SK-N-SH (cell line): ENCODE measurements at regions not wholly inside any gene's neighbourhood (a gene's known extent, or its start where the extent isn't known, plus 50 kb on each side); places are given as distances from the start of the nearest gene placed in this dataset.

Experiments
- CTCF ChIA-PET: fragments of 300-600, 350-600 bp; formaldehyde crosslinking; extraction: SDS; loops from one replicate; lab custom pipeline; 2021; lab: Yijun Ruan, JAX
- POLR2A ChIA-PET: fragments of 350-600 bp; sonication (Branson Sonifier 250); formaldehyde crosslinking; extraction: SDS; loops from one replicate; lab custom pipeline; 2020; ENCODE audit warnings: antibody characterized with exemption, inconsistent platforms; lab: Yijun Ruan, JAX
- DNase-seq: peaks from one replicate; pipeline ENCODE4 v3.0.0; 2012
- H2AFZ ChIP-seq: fragments of 200-600 bp; sonication (generic); 2 replicates; pipeline ENCODE4 v1.8.1; 2016; ENCODE audit warnings: antibody characterized with exemption, mild to moderate bottlenecking, low read depth
- H3F3A ChIP-seq: fragments of 200-600 bp; sonication (generic); replicated peaks from 2 replicates; pipeline ENCODE3; 2016; ENCODE audit warnings: antibody characterized with exemption, mild to moderate bottlenecking; ENCODE audit not compliant: insufficient read depth
- H3K27ac ChIP-seq, 2 experiments: fragments of 200-500 bp in 1 of 2; fragments of 200-600 bp in 1 of 2; sonication (Bioruptor generic) in 1 of 2; sonication (generic), shearing (Covaris generic) in 1 of 2; 2 replicates each; pipeline versions ENCODE4 v1.5.1 to v1.6.1; 2014 to 2016; ENCODE audit warnings: low read depth in 2 of 2, inconsistent platforms in 1 of 2, low read length in 1 of 2, mild to moderate bottlenecking in 1 of 2, mixed read lengths in 1 of 2
- H3K27me3 ChIP-seq: fragments of 200-600 bp; sonication (generic), shearing (Covaris generic); 2 replicates; pipeline ENCODE4 v1.6.1; 2016; ENCODE audit warnings: mixed run types; ENCODE audit not compliant: insufficient read depth
- H3K36me3 ChIP-seq, 2 experiments: fragments of 200-500 bp in 1 of 2; fragments of 200-600 bp in 1 of 2; sonication (Bioruptor generic) in 1 of 2; sonication (generic) in 1 of 2; replicated peaks in 1 of 2; 2 replicates each; pipeline versions ENCODE3 to v1.5.1; 2014 to 2016; ENCODE audit warnings: low read length in 1 of 2, mild to moderate bottlenecking in 1 of 2; ENCODE audit not compliant: insufficient read depth in 2 of 2, control insufficient read depth in 1 of 2
- H3K4me1 ChIP-seq, 2 experiments: fragments of 200-500 bp in 1 of 2; fragments of 200-600 bp in 1 of 2; sonication (Bioruptor generic) in 1 of 2; sonication (generic), shearing (Covaris generic) in 1 of 2; 2 replicates each; pipeline versions ENCODE4 v1.5.1 to v1.6.1; 2014 to 2016; ENCODE audit warnings: low read depth in 1 of 2, low read length in 1 of 2, mixed run types in 1 of 2; ENCODE audit not compliant: insufficient read depth in 2 of 2, control insufficient read depth in 1 of 2
- H3K4me2 ChIP-seq: fragments of 200-600 bp; sonication (generic), shearing (Covaris generic); 2 replicates; pipeline ENCODE4 v1.6.1; 2017; ENCODE audit warnings: mixed run types
- H3K4me3 ChIP-seq, 2 experiments: fragments of 200-500 bp in 1 of 2; fragments of 200-600 bp in 1 of 2; sonication (Bioruptor generic) in 1 of 2; sonication (generic), shearing (Covaris generic) in 1 of 2; 2 replicates each; pipeline versions ENCODE4 v1.5.1 to v1.8.1; 2014 to 2016; ENCODE audit warnings: low read depth in 2 of 2, inconsistent platforms in 1 of 2, low read length in 1 of 2, mild to moderate bottlenecking in 1 of 2, mixed read lengths in 1 of 2, moderate library complexity in 1 of 2
- H3K79me2 ChIP-seq: fragments of 200-600 bp; sonication (generic); 2 replicates; pipeline ENCODE4 v1.8.1; 2017; ENCODE audit warnings: mild to moderate bottlenecking; ENCODE audit not compliant: insufficient read depth
- H3K9ac ChIP-seq: fragments of 200-600 bp; sonication (generic); 2 replicates; pipeline ENCODE4 v1.6.1; 2017; ENCODE audit warnings: mixed run types
- H3K9me2 ChIP-seq: fragments of 200-600 bp; sonication (generic); 2 replicates; pipeline ENCODE4 v1.6.1; 2017; ENCODE audit warnings: mixed run types
- H3K9me3 ChIP-seq: fragments of 200-600 bp; sonication (generic); 2 replicates; pipeline ENCODE4 v1.6.1; 2017; ENCODE audit warnings: mixed run types, mild to moderate bottlenecking, moderate library complexity
- H4K20me1 ChIP-seq: fragments of 200-600 bp; sonication (generic); 2 replicates; pipeline ENCODE4 v1.6.1; 2017; ENCODE audit warnings: mild to moderate bottlenecking, mixed run types; ENCODE audit not compliant: insufficient read depth
- CTCF ChIP-seq: fragments of 200-600 bp; sonication (generic); IDR thresholded peaks from 2 replicates; pipeline ENCODE4 v1.6.1; 2017; ENCODE audit warnings: antibody characterized with exemption, mild to moderate bottlenecking, moderate library complexity
- EP300 ChIP-seq, 2 experiments: IDR thresholded peaks; 2 replicates each; pipeline versions ENCODE4 v1.4.0 to v1.6.1; 2012; ENCODE audit warnings: borderline replicate concordance in 1 of 2, low read depth in 1 of 2, low read length in 1 of 2
- EZH2phosphoT487 ChIP-seq: fragments of 200-600 bp; sonication (generic); IDR thresholded peaks from 2 replicates; pipeline ENCODE4 v1.6.1; 2017; ENCODE audit warnings: low read depth, mixed run types, mild to moderate bottlenecking, antibody characterized with exemption, moderate library complexity, borderline replicate concordance
- FOXJ3 ChIP-seq: sonication (generic); formaldehyde crosslinking; IDR thresholded peaks from 2 replicates; pipeline ENCODE4 v1.5.1; 2020; ENCODE audit warnings: mild to moderate bottlenecking, missing genetic modification reagents
- FOXM1 ChIP-seq: IDR thresholded peaks from 2 replicates; pipeline ENCODE4 v1.4.0; 2012; ENCODE audit warnings: low read depth, mild to moderate bottlenecking
- GATA2 ChIP-seq: sonication (generic); formaldehyde crosslinking; IDR thresholded peaks from 2 replicates; pipeline ENCODE4 v1.5.0; 2020; ENCODE audit warnings: mild to moderate bottlenecking, missing genetic modification reagents
- JUND ChIP-seq: IDR thresholded peaks from 2 replicates; pipeline ENCODE4 v1.4.0; 2012
- MAX ChIP-seq: IDR thresholded peaks from 2 replicates; pipeline ENCODE4 v1.4.0; 2012; ENCODE audit warnings: low read depth
- MEF2A ChIP-seq: IDR thresholded peaks from 2 replicates; pipeline ENCODE4 v1.4.0; 2012; ENCODE audit warnings: low read depth, borderline replicate concordance
- MXI1 ChIP-seq: IDR thresholded peaks from 2 replicates; pipeline ENCODE4 v1.6.1; 2012; ENCODE audit warnings: mild to moderate bottlenecking, low read depth, low read length, improper control_type of control experiment
- NRF1 ChIP-seq: IDR thresholded peaks from 2 replicates; pipeline ENCODE4 v1.6.1; 2012; ENCODE audit warnings: low read depth, mild to moderate bottlenecking, low read length
- RAD21 ChIP-seq: IDR thresholded peaks from 2 replicates; pipeline ENCODE4 v1.6.1; 2012; ENCODE audit warnings: mild to moderate bottlenecking, low read length
- REST ChIP-seq: IDR thresholded peaks from 2 replicates; pipeline ENCODE4 v1.6.1; 2012; ENCODE audit warnings: mild to moderate bottlenecking, low read depth, low read length, moderate library complexity
- SMC3 ChIP-seq: IDR thresholded peaks from 2 replicates; pipeline ENCODE4 v1.6.1; 2012; ENCODE audit warnings: low read depth, low read length, improper control_type of control experiment
- TAF1 ChIP-seq: IDR thresholded peaks from 2 replicates; pipeline ENCODE4 v1.6.1; 2012; ENCODE audit warnings: low read depth, mild to moderate bottlenecking, low read length, moderate library complexity, borderline replicate concordance
- TCF12 ChIP-seq: IDR thresholded peaks from 2 replicates; pipeline ENCODE4 v1.4.0; 2012
- USF1 ChIP-seq: IDR thresholded peaks from 2 replicates; pipeline ENCODE4 v1.4.0; 2012; ENCODE audit warnings: low read depth, borderline replicate concordance
- USF2 ChIP-seq: fragments of 150-350 bp; IDR thresholded peaks from 2 replicates; pipeline ENCODE4 v1.6.1; 2017; ENCODE audit warnings: antibody characterized with exemption, low read length, low read depth, borderline replicate concordance
- ZBTB33 ChIP-seq: IDR thresholded peaks from 2 replicates; pipeline ENCODE4 v1.4.0; 2012; ENCODE audit warnings: low read depth, borderline replicate concordance
- WGBS: methylation state at CpG from one replicate; pipeline ENCODE4 v1.1.6; 2017; ENCODE audit warnings: low lambda C conversion rate; 5-methylcytosine and 5-hydroxymethylcytosine counted together

GRCh38 chr5:18216729-18217128 is 582.5 kb downstream of the TAF11L14 start:
- Histone ChIP-seq H3K4me1 (no peaks in the 10 kb centered on the region), H2AFZ (no peak overlapping the region), H4K20me1 (no peaks in the 10 kb centered on the region), H3F3A (no peaks in the 10 kb centered on the region), H3K27me3 (no peaks in the 10 kb centered on the region), H3K27ac (no peak overlapping the region), H3K9me3 (no peaks in the 10 kb centered on the region), H3K79me2 (no peaks in the 10 kb centered on the region), H3K4me3 (no peak overlapping the region), H3K9me2 (no peaks in the 10 kb centered on the region), H3K36me3 (no peaks in the 10 kb centered on the region), H3K4me2 (no peak overlapping the region), H3K9ac (no peak overlapping the region)
- DNase-seq = no peak
- ChIA-PET CTCF (interaction anchor here (0.7 kb wide), 1 partner anchor 95 kb away, joined by 3 read pairs; no protein-coding TSS in a partner anchor), POLR2A (no interaction called here)
- TF ChIP-seq TCF12 = no peak
- no peak for TF ChIP-seq EP300 (IDR thresholded peaks at IDR 0.05; ENCODE audit: borderline replicate concordance in 1 of 2, low read depth in 1 of 2, low read length in 1 of 2)
- no peak for TF ChIP-seq EZH2phosphoT487
- no peak for TF ChIP-seq FOXJ3 (CRISPR knock-in tag)
- no peak for TF ChIP-seq MAX
- TF ChIP-seq CTCF = no peak
- TF ChIP-seq NRF1 = no peak
- TF ChIP-seq GATA2 (CRISPR knock-in tag) = no peak
- no peak for TF ChIP-seq MEF2A
- TF ChIP-seq RAD21 = no peak
- no peak for TF ChIP-seq USF1
- TF ChIP-seq SMC3 = no peak
- no peak for TF ChIP-seq USF2
- TF ChIP-seq TAF1 = no peak
- no peak for TF ChIP-seq MXI1
- TF ChIP-seq FOXM1 = no peak
- no peak for TF ChIP-seq REST
- no peak for TF ChIP-seq JUND
- TF ChIP-seq ZBTB33 = no peak
- 16% methylated on average over 3 of the region's 3 CpGs for WGBS
